ENCODE measurements at regions not wholly inside any gene's neighbourhood (a gene's known extent, or its start where the extent isn't known, plus 50 kb on each side); places are given as distances from the start of the nearest gene placed in this dataset.

GRCh38 chr2:134131681-134132489 is 122.0 kb upstream of the MGAT5 start:
- no peak for DNase-seq (ENCODE audit: low read depth)
- TF ChIP-seq CTCF (IDR thresholded peaks at IDR 0.05; ENCODE audit: control insufficient read depth, insufficient read depth, low read depth, low read length, missing control alignments) = no peak
- no peak overlapping the region for H3K4me3 ChIP-seq (ENCODE audit: control insufficient read depth, low read depth, low read length)

GRCh38 chr2:134132490-134132857 is 121.4 kb upstream of the MGAT5 start:
- no peak for TF ChIP-seq CTCF (IDR thresholded peaks at IDR 0.05; ENCODE audit: control insufficient read depth, insufficient read depth, low read depth, low read length, missing control alignments)
- no peak for DNase-seq (ENCODE audit: low read depth)
- no peak overlapping the region for H3K4me3 ChIP-seq (ENCODE audit: control insufficient read depth, low read depth, low read length)

GRCh38 chr2:134133622-134134312 is 120.1 kb upstream of the MGAT5 start:
- no peak overlapping the region for H3K4me3 ChIP-seq (ENCODE audit: control insufficient read depth, low read depth, low read length)
- no peak for TF ChIP-seq CTCF (IDR thresholded peaks at IDR 0.05; ENCODE audit: control insufficient read depth, insufficient read depth, low read depth, low read length, missing control alignments)
- DNase-seq (ENCODE audit: low read depth) = no peak

- no peak for DNase-seq (ENCODE audit: low read depth)
- TF ChIP-seq CTCF (IDR thresholded peaks at IDR 0.05; ENCODE audit: control insufficient read depth, insufficient read depth, low read depth, low read length, missing control alignments) = no peak
- no peak overlapping the region for H3K4me3 ChIP-seq (ENCODE audit: control insufficient read depth, low read depth, low read length)
Observed at GRCh38 chr2:134134313-134134706, 119.6 kb upstream of the MGAT5 start.

GRCh38 chr2:134134827-134135226 is 119.0 kb upstream of the MGAT5 start:
- no peak for DNase-seq (ENCODE audit: low read depth)
- no peak for TF ChIP-seq CTCF (IDR thresholded peaks at IDR 0.05; ENCODE audit: control insufficient read depth, insufficient read depth, low read depth, low read length, missing control alignments)
- no peak overlapping the region for H3K4me3 ChIP-seq (ENCODE audit: control insufficient read depth, low read depth, low read length)

- no peak overlapping the region for H3K4me3 ChIP-seq (ENCODE audit: control insufficient read depth, low read depth, low read length)
- no peak for DNase-seq (ENCODE audit: low read depth)
- TF ChIP-seq CTCF (IDR thresholded peaks at IDR 0.05; ENCODE audit: control insufficient read depth, insufficient read depth, low read depth, low read length, missing control alignments) = no peak
Observed at GRCh38 chr2:134135793-134136192, 118.1 kb upstream of the MGAT5 start.

All from AG09309 (cell line).